Smooth muscle cell (in vitro differentiated cells): ENCODE measurements at regions not wholly inside any gene's neighbourhood (a gene's known extent, or its start where the extent isn't known, plus 50 kb on each side); places are given as distances from the start of the nearest gene placed in this dataset.

ENCODE experiments used
- DNase-seq: peaks from one replicate; lab custom pipeline; 2025; ENCODE audit not compliant: unreplicated experiment; lab: John Stamatoyannopoulos, UW
- H2AFZ ChIP-seq: fragments of 200-600 bp; sonication (generic); 2 replicates; pipeline ENCODE4 v1.6.0; 2016; ENCODE audit warnings: antibody characterized with exemption, low read depth, mild to moderate bottlenecking
- H3F3A ChIP-seq: fragments of 200-600 bp; sonication (generic); 2 replicates; pipeline ENCODE4 v1.6.0; 2017; ENCODE audit warnings: antibody characterized with exemption, low read depth
- H3K27ac ChIP-seq: fragments of 200-600 bp; sonication (generic); 2 replicates; pipeline ENCODE4 v1.5.1; 2016; ENCODE audit warnings: low read depth, mild to moderate bottlenecking
- H3K27me3 ChIP-seq: fragments of 200-600 bp; sonication (generic); 2 replicates; pipeline ENCODE4 v1.6.1; 2016; ENCODE audit warnings: low read depth, mild to moderate bottlenecking
- H3K36me3 ChIP-seq: fragments of 200-600 bp; sonication (generic); 2 replicates; pipeline ENCODE4 v1.5.1; 2016; ENCODE audit warnings: low read depth
- H3K4me1 ChIP-seq: fragments of 200-600 bp; sonication (generic); 2 replicates; pipeline ENCODE4 v1.5.1; 2016; ENCODE audit warnings: low read depth
- H3K4me2 ChIP-seq: fragments of 200-600 bp; sonication (generic); 2 replicates; pipeline ENCODE4 v1.6.0; 2016; ENCODE audit warnings: mild to moderate bottlenecking
- H3K4me3 ChIP-seq: fragments of 200-600 bp; sonication (generic); 2 replicates; pipeline ENCODE4 v1.5.1; 2016; ENCODE audit warnings: mild to moderate bottlenecking
- H3K79me2 ChIP-seq: fragments of 200-600 bp; sonication (generic); 2 replicates; pipeline ENCODE4 v1.6.0; 2016; ENCODE audit warnings: low read depth, mild to moderate bottlenecking
- H3K9ac ChIP-seq: fragments of 200-600 bp; sonication (generic); 2 replicates; pipeline ENCODE4 v1.6.0; 2016; ENCODE audit warnings: low read depth
- H3K9me3 ChIP-seq: fragments of 200-600 bp; sonication (generic); replicated peaks from 2 replicates; pipeline ENCODE4 v1.5.1; 2016; ENCODE audit warnings: low read depth
- H4K20me1 ChIP-seq: fragments of 200-600 bp; sonication (generic); 2 replicates; pipeline ENCODE4 v1.6.0; 2016; ENCODE audit warnings: low read depth
- CTCF ChIP-seq: fragments of 200-600 bp; sonication (generic); IDR thresholded peaks from 2 replicates; pipeline ENCODE4 v1.5.1; 2017; ENCODE audit warnings: borderline replicate concordance, mild to moderate bottlenecking, antibody characterized with exemption; ENCODE audit not compliant: insufficient read depth, poor library complexity, severe bottlenecking
- WGBS: methylation state at CpG from one replicate; pipeline ENCODE4 v1.1.7; 2016; ENCODE audit warnings: low lambda C conversion rate; 5-methylcytosine and 5-hydroxymethylcytosine counted together

GRCh38 chr7:96532428-96532935 lies 177.2 kb downstream of the SEM1 start:
- Histone ChIP-seq H3K27me3 (peaks cover 27% of the 10 kb centered on the region), H3K79me2 (no peaks in the 10 kb centered on the region), H3F3A (no peaks in the 10 kb centered on the region), H3K4me3 (no peak overlapping the region), H3K36me3 (no peaks in the 10 kb centered on the region), H3K4me1 (no peaks in the 10 kb centered on the region), H3K4me2 (no peak overlapping the region), H3K9ac (no peak overlapping the region), H3K27ac (no peak overlapping the region), H4K20me1 (no peaks in the 10 kb centered on the region), H2AFZ (no peak overlapping the region), H3K9me3 (no peaks in the 10 kb centered on the region)
- no peak for TF ChIP-seq CTCF
- WGBS, result 87% methylated on average over 2 of the region's 2 CpGs
- no peak for DNase-seq

GRCh38 chr7:96531331-96531730 lies 178.3 kb downstream of the SEM1 start:
- Histone ChIP-seq H3K4me1 (peaks cover 6% of the 10 kb centered on the region), H3F3A (no peaks in the 10 kb centered on the region), H3K36me3 (no peaks in the 10 kb centered on the region), H3K9ac (no peak overlapping the region), H3K4me3 (no peak overlapping the region), H3K27me3 (peaks cover 21% of the 10 kb centered on the region), H3K27ac (no peak overlapping the region), H4K20me1 (no peaks in the 10 kb centered on the region), H3K4me2 (no peak overlapping the region), H2AFZ (no peak overlapping the region), H3K79me2 (no peaks in the 10 kb centered on the region), H3K9me3 (no peaks in the 10 kb centered on the region)
- WGBS, result 55% methylated on average over 1 of the region's 1 CpG
- no peak for DNase-seq
- no peak for TF ChIP-seq CTCF

- Histone ChIP-seq H3K4me2 (no peak overlapping the region), H3K4me3 (no peak overlapping the region), H3K27me3 (peaks cover 20% of the 10 kb centered on the region), H3K4me1 (peaks cover 11% of the 10 kb centered on the region), H3K79me2 (no peaks in the 10 kb centered on the region), H3K27ac (no peak overlapping the region), H3K9me3 (no peaks in the 10 kb centered on the region), H4K20me1 (no peaks in the 10 kb centered on the region), H3F3A (no peaks in the 10 kb centered on the region), H2AFZ (no peak overlapping the region), H3K9ac (no peak overlapping the region), H3K36me3 (no peaks in the 10 kb centered on the region)
- 100% methylated on average over 1 of the region's 1 CpG for WGBS
- TF ChIP-seq CTCF, result no peak
- DNase-seq, result no peak
These were observed 178.9 kb downstream of the SEM1 start for GRCh38 chr7:96530786-96531185.

GRCh38 chr7:96527133-96527827 lies 182.4 kb downstream of the SEM1 start:
- Histone ChIP-seq H3K79me2 (no peaks in the 10 kb centered on the region), H3K36me3 (no peaks in the 10 kb centered on the region), H3K9ac (no peak overlapping the region), H4K20me1 (no peaks in the 10 kb centered on the region), H3K27ac (no peak overlapping the region), H3F3A (no peaks in the 10 kb centered on the region), H3K4me1 (peaks cover 12% of the 10 kb centered on the region), H3K9me3 (no peaks in the 10 kb centered on the region), H3K4me3 (no peak overlapping the region), H3K27me3 (peaks cover 5% of the 10 kb centered on the region), H2AFZ (no peak overlapping the region), H3K4me2 (no peak overlapping the region)
- 85% methylated on average over 9 of the region's 9 CpGs for WGBS
- no peak for DNase-seq
- no peak for TF ChIP-seq CTCF
